ENCODE measurements at regions not wholly inside any gene's neighbourhood (a gene's known extent, or its start where the extent isn't known, plus 50 kb on each side); places are given as distances from the start of the nearest gene placed in this dataset.
"Not testable (repeated sequence)": the region's sequence is repeated elsewhere in the genome, so short reads cannot be mapped to it uniquely, and the experiment has no call there.

DNA sequence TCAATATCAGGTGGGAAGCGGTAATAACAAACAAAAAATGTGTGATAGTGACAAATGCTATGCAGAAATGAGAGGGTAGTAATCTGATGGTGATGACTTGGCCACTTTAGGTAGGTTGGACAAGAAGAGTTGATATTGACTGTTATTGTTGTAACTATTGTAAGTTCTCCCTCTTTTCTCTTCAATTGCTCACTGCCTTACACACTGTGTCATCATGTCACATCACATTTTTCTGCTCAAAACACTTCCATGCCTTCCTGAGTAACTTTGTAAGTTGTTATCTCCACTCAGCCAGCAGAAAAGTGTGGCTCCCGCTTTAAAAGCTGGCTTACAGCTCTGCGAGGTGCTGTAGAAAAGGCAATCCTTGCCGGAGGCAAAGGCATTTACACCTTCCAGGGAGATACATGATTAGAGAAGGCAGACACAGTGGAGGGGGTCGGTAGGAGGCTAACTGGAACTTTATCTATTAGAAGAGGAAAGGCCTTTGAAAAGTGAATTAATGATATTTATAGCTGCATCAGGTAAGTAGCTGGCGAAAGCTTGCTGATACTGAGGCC, 85.2 kb upstream of the CLINT1 start:
- TF ChIP-seq, protein P1, sequence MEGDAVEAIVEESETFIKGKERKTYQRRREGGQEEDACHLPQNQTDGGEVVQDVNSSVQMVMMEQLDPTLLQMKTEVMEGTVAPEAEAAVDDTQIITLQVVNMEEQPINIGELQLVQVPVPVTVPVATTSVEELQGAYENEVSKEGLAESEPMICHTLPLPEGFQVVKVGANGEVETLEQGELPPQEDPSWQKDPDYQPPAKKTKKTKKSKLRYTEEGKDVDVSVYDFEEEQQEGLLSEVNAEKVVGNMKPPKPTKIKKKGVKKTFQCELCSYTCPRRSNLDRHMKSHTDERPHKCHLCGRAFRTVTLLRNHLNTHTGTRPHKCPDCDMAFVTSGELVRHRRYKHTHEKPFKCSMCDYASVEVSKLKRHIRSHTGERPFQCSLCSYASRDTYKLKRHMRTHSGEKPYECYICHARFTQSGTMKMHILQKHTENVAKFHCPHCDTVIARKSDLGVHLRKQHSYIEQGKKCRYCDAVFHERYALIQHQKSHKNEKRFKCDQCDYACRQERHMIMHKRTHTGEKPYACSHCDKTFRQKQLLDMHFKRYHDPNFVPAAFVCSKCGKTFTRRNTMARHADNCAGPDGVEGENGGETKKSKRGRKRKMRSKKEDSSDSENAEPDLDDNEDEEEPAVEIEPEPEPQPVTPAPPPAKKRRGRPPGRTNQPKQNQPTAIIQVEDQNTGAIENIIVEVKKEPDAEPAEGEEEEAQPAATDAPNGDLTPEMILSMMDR (conservative IDR thresholded peaks at IDR 0.05; ENCODE audit: low read depth, low read length): no peak
- DNase-seq (ENCODE audit: low read depth): no peak
- H3K4me3 ChIP-seq (ENCODE audit: low read depth, low read length): no peak overlapping the region

DNA sequence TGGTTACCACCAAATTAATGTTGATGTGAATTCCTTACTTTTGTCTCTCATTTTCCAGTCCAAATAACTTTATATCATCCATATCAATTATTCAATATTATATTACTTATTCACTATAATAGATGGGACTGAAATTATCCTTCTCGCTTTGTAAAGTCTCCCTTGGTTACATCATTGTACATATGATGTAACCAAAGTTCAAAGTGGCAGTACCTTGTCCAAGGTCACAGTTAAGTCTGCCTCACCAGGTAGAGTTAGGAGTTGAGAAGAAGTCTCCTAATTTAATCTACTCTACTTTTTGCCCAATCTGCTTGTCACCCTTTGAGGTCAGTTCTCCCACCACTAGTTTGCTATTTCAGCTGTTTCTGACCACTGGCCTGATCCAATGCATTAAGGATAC, 83.7 kb upstream of the CLINT1 start:
- TF ChIP-seq, protein P1 (conservative IDR thresholded peaks at IDR 0.05; ENCODE audit: low read depth, low read length): no peak
- no peak for DNase-seq (ENCODE audit: low read depth)
- H3K4me3 ChIP-seq (ENCODE audit: low read depth, low read length): no peak overlapping the region

DNA sequence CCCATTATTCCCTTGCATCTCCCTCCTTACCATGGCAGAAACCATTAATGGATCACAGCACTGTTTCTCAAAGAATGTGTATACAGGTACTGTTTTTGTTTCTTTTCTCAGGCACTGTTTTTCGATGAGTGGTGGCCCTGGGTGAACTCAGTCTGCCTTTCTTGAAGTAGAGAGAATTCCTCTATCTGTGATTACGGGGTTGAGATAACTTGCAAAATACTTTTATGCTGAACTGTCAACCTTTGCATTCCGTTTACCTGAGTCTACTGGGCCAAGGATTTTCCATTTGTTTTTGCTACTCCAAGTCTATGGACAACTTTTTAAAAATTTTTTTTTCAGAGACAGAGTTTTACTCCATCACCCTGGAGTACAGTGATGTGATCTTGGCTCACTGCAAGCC, 82.7 kb upstream of the CLINT1 start:
- TF ChIP-seq, protein P1 (conservative IDR thresholded peaks at IDR 0.05; ENCODE audit: low read depth, low read length): no peak
- H3K4me3 ChIP-seq (ENCODE audit: low read depth, low read length): no peak overlapping the region
- no peak for DNase-seq (ENCODE audit: low read depth)

DNA sequence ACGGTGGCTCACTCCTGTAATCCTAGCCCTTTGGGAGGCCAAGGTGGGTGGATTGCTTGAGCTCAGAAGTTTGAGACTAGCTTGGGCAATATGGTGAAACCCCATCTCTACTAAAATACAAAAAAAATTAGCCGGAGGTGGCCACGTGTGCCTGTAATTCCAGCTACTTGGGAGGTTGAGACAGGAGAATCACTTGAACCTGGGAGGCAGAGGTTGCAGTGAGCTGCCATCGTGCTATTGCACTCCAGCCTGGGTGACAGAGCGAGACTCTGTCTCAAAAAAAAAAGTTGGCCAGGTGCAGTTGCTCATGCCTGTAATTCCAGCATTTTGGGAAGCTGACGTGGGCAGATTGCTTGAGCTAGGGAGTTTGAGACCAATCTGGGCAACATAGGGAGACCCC, 79.2 kb upstream of the CLINT1 start:
- not testable (repeated sequence) for H3K4me3 ChIP-seq (ENCODE audit: low read depth, low read length); DNase-seq (ENCODE audit: low read depth)

DNA sequence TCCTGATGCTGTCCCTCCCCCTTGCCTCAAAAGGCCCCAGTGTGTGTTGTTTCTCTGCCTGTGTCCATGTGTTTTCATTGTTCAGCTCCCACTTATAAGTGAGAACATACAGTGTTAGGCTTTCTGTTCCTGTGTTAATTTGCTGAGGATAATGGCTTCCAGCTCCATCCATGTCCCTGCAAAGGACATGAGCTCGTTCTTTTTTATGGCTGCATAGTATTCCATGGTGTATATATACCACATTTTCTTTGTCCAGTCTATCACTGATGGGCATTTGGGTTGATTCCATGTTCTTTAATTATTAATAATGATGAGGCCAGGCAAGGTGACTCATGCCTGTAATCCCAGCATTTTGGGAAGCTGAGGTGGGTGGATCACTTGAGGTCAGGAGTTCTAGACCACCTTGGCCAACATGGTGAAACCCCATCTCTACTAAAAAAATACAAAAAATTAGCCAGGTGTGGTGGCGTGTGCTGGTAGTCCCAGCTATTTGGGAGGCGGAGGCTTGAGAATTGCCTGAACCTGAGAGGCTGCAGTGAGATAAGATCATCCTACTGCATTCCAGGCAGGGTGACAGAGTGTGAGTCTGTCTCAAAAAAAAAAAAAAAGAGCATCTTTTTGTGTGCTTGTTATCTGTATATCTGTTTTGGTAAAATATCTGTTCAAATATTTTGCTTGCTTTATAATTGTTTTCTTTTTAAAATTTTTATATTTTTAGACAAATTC, 78.0 kb upstream of the CLINT1 start:
- DNase-seq (ENCODE audit: low read depth); H3K4me3 ChIP-seq (ENCODE audit: low read depth, low read length): not testable (repeated sequence)

DNA sequence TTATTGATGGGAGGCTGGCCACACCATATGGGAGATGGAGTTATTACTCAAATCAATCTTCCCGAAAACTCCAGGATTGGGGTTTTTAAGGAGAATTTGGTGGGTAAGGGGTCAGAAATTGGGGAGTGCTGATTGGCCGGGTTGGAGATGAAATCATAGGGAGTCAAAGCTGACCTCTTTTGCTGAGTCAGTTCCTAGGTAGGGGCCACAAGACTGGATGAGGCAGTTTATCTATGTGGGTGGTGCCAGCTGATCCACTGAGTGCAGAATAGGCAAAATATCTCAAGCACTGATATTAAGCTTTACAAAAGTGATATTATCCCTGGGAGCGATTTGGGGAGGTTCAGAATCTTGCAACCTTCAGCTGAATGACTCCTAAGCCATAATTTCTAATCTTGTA, 75.7 kb upstream of the CLINT1 start:
- TF ChIP-seq, protein P1 (conservative IDR thresholded peaks at IDR 0.05; ENCODE audit: low read depth, low read length): no peak
- DNase-seq (ENCODE audit: low read depth): no peak
- H3K4me3 ChIP-seq (ENCODE audit: low read depth, low read length): no peak overlapping the region

DNA sequence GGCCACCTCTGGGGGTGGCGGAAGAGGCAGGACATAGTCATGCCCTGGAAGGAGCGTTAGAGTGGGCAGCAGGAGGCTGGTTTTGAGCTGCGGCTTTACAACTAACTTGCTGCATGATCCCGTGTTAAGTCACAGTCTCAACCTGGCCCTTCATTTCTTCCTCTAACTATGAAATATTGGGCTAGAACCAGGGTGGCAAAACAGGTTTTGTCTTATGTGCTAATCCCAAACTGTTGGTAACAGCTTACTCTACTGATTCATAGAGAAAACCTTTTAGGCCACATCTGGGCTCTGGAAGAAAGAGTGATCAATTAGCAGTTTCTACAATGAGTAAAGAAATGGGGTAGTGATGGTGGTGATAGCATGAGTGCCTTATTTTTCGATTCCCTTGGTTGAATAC, 74.1 kb upstream of the CLINT1 start:
- TF ChIP-seq, protein P1 (conservative IDR thresholded peaks at IDR 0.05; ENCODE audit: low read depth, low read length): no peak
- DNase-seq (ENCODE audit: low read depth): no peak
- H3K4me3 ChIP-seq (ENCODE audit: low read depth, low read length): no peak overlapping the region

DNA sequence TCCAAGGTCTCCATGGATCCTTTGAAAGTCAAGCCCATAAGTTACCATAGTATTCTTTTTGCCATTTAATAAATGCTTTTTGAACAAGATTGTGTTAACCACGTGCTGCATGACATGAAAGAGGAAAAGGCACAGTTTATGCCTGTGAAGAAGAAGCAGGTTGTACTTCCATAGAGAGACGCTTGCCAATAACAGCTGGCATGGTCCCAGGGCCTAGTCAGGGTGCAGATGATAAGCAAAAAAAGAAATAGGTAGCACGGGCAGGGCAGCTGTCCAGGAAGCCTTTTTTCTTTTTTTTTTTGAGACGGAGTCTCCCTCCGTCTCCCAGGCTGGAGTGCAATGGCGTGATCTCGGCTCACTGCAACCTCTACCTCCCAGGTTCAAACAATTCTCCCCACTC, 71.8 kb upstream of the CLINT1 start:
- H3K4me3 ChIP-seq (ENCODE audit: low read depth, low read length): no peak overlapping the region

More for the DNA sequence above, 71.8 kb upstream of the CLINT1 start:
- DNase-seq (ENCODE audit: low read depth): no peak
- TF ChIP-seq, protein P1 (conservative IDR thresholded peaks at IDR 0.05; ENCODE audit: low read depth, low read length): no peak
